Left cardiac atrium (tissue), 4 donors: ENCODE measurements at regions not wholly inside any gene's neighbourhood (a gene's known extent, or its start where the extent isn't known, plus 50 kb on each side); places are given as distances from the start of the nearest gene placed in this dataset.
A peak's percentile ranks its signal among the peaks of the same experiment; 100 is the strongest.
"Not testable (repeated sequence)": the region's sequence is repeated elsewhere in the genome, so short reads cannot be mapped to it uniquely, and the experiment has no call there.

Experiments used
- ATAC-seq, 2 donors: fragments of 200-7000 bp; cut with Tn5 transposase; one replicate each; pipeline ENCODE4 v1.9.1; 2020; ENCODE audit warnings: mild to moderate bottlenecking in 2 of 2, moderate library complexity in 2 of 2
- DNase-seq: peaks from one replicate; pipeline ENCODE4 v3.0.0-alpha.2; 2020
- intact Hi-C, 2 donors: fragments of 100-400 bp; cut with DNase I; formaldehyde crosslinking; loops; one replicate each; pipeline versions ENCODE4 v1.14.1 to v1.15.1; 2022 to 2023
- donor health status: DM: no; HTN: yes; CAD: no.
- donor health status: DM: no; HTN: yes; CAD: no; lungs with severe emphysema.
- donor health status: DM: yes; HTN: yes; CAD: no.
- donor health status: Dilated cardiomyopathy.

GRCh38 chr13:60214213-60215055 is 50.7 kb upstream of the DIAPH3 start:
- no peak for ATAC-seq
- no peak for DNase-seq
- intact Hi-C loops: no loop called here

GRCh38 chr13:60220072-60220471 is 56.3 kb upstream of the DIAPH3 start:
- no peak for ATAC-seq
- intact Hi-C loops: no loop called here
- DNase-seq: no peak

- intact Hi-C loops: no loop called here
Measured at GRCh38 chr13:60221581-60221980, 57.9 kb upstream of the DIAPH3 start.

GRCh38 chr13:60226507-60226906 is 62.8 kb upstream of the DIAPH3 start:
- intact Hi-C loops: no loop called here
- no peak for DNase-seq

More at GRCh38 chr13:60221581-60221980, 57.9 kb upstream of the DIAPH3 start:
- DNase-seq: no peak
- no peak for ATAC-seq

DNA sequence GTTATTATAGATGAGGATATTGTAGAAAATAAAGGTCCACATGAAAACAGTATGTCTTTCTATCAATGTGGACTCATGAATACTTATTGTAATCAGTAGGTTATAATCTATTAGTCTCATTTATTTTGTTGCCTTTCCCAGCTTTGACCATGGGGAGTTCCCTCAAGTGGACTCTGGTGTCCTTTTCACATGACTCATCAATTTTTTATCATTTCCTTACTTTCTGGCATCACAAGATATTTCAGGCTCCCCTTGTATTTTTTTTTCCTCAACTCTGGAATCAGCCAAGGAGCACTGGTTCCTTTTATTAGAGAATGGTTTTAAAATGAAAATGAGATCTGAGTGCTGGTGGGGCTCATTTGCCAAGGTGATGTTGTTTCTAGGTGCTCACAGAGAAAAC is 63.4 kb upstream of the DIAPH3 start:
- DNase-seq: no peak
- intact Hi-C loops: no loop called here
- no peak for ATAC-seq

More at GRCh38 chr13:60226507-60226906, 62.8 kb upstream of the DIAPH3 start:
- peak in 1 of 2 donors; percentile 68 for ATAC-seq

DNA sequence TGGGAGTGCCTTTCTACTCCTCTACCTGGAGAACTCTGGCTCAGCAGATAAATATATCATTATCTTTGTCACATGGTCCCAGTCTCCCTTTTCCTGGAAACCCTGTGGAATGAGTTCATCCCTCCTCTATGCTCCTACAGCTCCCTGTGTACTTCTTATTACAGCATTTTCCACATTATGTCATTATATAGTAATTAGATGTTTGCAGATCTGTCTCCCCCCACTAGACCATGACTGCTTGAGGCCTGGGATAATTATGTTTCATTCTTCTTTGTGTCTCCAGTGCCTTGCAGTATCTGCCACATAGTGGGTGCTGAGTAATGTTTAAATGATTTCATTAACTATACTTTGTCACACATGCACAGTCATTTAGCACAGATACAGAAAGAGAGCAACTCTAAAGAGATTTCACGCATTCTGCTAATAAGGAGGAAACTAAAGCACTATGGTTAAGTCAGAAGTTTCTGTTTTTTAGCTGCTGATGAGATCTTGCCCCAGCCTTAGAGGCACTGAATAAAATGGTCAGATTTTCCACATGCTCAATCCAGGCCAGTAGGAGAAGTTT is 66.1 kb upstream of the DIAPH3 start:
- intact Hi-C loops: no loop called here
- DNase-seq: no peak
- ATAC-seq: no peak

DNA sequence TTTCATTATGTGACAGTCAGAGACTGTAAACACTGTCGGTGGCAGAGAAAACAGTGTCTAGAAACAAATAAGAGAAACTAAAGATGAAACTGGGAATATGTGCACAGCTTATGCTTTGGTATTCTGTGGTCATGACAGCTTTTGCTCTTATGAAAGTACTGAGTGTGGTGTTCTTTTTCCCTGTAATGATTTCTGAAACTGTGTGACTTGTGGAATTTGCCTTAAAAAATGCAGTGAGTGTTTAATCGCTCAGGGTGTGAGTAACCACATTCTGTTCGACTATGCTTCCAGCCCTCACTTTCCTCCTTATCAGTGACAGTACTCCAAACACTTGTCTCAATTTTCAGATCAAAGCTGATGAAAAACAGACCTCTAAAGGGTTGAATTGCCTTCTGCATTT is 66.9 kb upstream of the DIAPH3 start:
- intact Hi-C loops: no loop called here
- DNase-seq: no peak
- peak in 1 of 2 donors; percentile 52 for ATAC-seq

DNA sequence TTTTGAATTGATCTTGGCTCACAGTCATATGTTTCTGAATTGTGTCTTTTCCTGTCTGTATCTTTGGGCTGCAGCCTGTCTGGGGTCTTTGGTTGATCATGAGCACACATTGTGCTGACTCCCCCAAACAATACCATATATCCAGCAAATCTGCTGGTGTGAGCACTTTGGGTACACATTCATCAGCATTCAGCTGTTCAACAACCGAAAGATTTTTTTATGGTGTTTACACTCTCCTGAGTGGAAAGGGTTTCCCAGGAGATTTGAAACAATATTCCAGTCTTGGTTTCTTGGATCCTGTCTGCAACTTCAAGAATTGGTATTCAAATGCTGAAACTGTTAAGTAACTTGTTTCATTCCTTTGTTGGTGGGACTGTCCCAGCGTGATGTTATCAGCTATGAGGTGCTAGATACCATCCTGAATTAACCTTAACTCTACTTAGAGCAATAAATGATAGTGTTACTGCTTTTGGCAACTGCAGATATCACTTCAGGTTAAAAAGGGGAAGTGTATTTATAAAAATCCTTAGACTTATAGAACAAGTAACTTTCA is 78.4 kb upstream of the DIAPH3 start:
- intact Hi-C loops: no loop called here
- DNase-seq (no peak), ATAC-seq (no peak)

- intact Hi-C loops: no loop called here
- ATAC-seq (no peak), DNase-seq (no peak)
Measured at GRCh38 chr13:60244381-60244780, 80.7 kb upstream of the DIAPH3 start.

DNA sequence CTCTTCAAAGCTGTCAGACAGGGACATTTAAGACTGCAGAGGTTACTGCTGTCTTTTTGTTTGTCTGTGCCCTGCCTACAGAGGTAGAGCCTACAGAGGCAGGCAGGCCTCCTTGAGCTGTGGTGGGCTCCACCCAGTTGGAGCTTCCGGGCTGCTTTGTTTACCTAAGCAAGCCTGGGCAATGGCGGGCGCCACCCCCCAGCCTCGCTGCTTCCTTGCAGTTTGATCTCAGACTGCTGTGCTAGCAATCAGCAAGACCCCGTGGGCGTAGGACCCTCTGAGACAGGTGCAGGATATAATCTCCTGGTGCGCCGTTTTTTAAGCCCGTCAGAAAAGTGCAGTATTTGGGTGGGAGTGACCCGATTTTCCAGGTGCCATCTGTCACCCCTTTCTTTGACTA is 87.7 kb upstream of the DIAPH3 start:
- DNase-seq, ATAC-seq, intact Hi-C loops: not testable (repeated sequence)

- ATAC-seq (no peak), DNase-seq (no peak)
Measured at GRCh38 chr13:60258349-60258748, 94.6 kb upstream of the DIAPH3 start.

GRCh38 chr13:60260440-60260839 is 96.7 kb upstream of the DIAPH3 start:
- no peak for ATAC-seq
- DNase-seq: no peak
- intact Hi-C loops: no loop called here

More at GRCh38 chr13:60258349-60258748, 94.6 kb upstream of the DIAPH3 start:
- intact Hi-C loops: no loop called here

- ATAC-seq (no peak), DNase-seq (no peak)
- intact Hi-C loops: no loop called here
Measured at GRCh38 chr13:60261432-60262351, 98.0 kb upstream of the DIAPH3 start.

DNA sequence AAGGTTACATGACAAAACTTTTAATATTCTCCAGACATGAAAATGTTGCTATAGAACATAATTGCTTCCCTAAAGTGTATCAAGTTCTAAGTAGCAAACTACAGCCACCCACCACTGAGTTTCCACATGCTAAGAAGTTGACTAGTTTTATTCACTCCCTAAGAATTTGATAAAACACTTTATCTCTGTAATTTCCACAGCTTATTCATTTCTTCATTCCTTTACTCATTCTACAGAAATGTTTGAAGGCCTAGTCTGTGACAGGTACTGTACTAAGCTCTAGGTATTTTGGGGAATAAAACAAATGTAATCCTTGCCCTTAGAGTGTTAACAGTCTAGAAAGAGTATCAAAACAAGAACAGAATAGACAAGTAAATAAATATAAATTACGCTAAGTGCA is 101.8 kb upstream of the DIAPH3 start:
- DNase-seq (no peak), ATAC-seq (peak in 1 of 2 donors; percentile 60)
- intact Hi-C loops: no loop called here

- DNase-seq: no peak
- intact Hi-C loops: no loop called here
- peak in 1 of 2 donors; percentile 26 for ATAC-seq
Measured at GRCh38 chr13:60267498-60268202, 103.9 kb upstream of the DIAPH3 start.

GRCh38 chr13:60268203-60268555 is 104.5 kb upstream of the DIAPH3 start:
- ATAC-seq: no peak
- DNase-seq: no peak
- intact Hi-C loops: no loop called here

GRCh38 chr13:60273971-60274527 is 110.3 kb upstream of the DIAPH3 start:
- intact Hi-C loops: no loop called here
- ATAC-seq: no peak
- no peak for DNase-seq

GRCh38 chr13:60274655-60275054 is 110.9 kb upstream of the DIAPH3 start:
- DNase-seq: no peak
- intact Hi-C loops: no loop called here
- ATAC-seq: no peak

DNA sequence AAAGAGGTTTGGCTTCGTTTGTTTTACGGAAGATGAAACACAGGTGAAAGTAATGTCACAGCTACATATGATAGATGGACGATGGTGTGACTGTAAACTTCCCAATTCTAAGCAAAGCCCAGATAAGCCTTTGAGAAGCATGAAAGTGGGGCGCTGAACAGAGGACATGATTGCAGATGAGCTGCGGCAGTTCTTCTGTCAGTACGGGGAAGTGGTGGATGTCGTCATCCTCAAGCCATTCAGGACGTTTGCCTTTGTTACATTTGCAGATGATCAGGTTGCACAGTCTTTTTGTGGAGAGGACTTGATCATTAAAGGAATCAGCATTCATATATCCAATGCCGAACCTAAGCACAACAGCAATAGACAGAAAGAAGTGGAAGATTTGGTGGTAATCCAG is 111.5 kb upstream of the DIAPH3 start:
- ATAC-seq (no peak), DNase-seq (no peak)
- intact Hi-C loops: no loop called here
